SHP77 treated with DMSO at 0.1 percent for 48 hours (cell line): ENCODE measurements at regions not wholly inside any gene's neighbourhood (a gene's known extent, or its start where the extent isn't known, plus 50 kb on each side); places are given as distances from the start of the nearest gene placed in this dataset.
"Not testable (repeated sequence)": the region's sequence is repeated elsewhere in the genome, so short reads cannot be mapped to it uniquely, and the experiment has no call there.

ENCODE experiments used
- DNase-seq: peaks from one replicate; lab custom pipeline; 2025; lab: John Stamatoyannopoulos, UW

DNA sequence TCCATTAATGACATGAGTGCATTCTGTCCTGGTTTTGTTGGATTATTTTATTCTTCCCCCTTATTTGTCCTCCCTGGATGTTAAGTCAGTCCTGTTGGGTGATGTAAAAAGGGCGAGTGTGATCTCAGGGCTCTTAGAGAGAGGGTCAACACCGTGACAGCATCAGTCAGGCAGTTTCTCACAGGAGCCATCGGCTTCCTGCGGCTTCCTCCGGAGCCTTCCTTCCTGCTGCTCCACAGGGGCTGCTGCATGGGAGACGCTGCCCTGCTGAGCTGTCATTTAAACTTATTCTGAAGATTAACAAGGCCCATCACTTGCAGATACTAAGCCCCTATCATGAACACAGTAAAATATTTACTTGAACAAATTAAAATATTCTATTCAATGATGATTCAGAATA, 211.3 kb downstream of the SPATA31A1 start:
- not testable (repeated sequence) for DNase-seq

DNA sequence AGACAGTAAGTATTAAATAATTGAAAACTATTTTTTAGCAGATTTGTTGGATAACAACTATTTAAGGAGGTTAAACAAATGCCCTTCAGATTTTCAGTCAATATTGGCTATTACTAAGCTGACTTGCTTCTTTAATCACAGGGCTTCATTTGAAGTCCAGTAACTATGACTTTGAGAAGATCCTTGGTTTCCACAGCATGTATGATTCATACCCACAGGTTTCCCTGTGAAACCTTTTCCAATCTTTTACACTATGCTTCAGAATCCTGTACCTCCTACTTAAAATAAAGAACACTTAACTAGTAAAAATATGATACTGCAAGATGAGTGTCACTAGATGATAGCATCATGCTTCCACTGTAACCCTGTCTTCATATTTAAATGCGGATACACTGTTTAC, 211.9 kb downstream of the SPATA31A1 start:
- not testable (repeated sequence) for DNase-seq

DNA sequence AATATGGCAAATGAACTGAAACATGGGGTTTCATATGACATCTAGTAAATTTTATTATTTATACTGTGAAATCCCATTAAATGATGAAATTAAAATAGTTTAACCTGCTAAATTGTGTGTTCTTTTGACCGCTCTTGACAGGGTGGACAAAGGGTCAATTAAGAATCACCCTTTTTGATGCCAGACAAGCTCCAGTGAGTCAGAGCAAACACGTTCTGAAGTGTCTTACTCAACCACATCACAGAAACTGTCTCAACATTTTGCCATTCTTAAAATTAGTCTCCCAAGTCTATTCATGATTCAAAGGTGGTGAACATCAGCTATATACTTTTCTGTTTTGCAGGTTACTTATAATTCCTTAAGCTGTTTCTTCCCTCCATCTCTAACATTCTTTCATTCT, 213.4 kb downstream of the SPATA31A1 start:
- DNase-seq = not testable (repeated sequence)

DNA sequence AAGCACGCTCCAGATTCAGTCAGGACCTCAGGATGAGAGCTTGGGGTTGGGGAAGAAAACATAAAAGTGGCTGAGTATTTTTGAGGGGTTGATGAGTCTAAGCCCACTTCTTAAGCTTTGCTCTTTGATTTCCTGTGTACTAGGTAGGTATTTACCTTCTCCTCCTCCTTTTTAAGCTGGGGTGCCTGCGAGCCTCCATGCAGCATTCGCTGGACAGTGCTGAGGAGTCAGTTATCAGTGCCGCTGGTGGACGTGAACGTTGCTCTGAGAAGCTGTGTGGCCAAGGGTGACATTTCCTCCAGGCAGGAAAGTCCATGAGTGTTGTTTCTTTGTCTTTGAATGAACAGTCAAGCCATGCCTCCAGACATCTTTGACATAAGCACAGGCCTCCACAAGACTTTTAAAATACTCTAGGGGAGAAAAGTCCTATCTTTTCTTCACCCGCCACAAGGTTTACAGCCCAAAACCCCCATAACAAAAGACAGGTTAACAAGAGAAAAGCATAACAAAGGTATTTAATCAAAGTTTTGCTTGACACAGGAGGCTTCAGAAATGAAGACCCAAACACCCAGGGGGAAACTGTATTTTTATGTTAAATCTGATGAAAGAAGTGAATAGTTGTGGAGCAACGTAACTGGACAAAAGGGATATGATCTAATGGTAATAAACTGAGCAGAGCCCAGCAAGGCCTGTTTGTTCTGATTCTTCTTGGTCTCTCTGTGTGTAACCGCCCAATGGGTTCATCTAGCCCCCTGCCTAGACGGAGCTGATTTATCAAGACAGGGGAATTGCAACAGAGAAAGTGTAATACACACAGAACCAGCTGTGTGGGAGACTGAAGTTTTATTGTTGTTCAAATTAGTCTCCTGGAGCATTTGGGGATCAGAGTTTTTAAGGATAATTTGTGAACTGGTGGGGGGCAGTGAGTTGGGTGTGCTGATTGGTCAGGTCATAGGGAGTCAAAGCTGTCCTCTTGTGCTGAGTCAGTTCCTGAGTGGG, 217.9 kb downstream of the SPATA31A1 start:
- DNase-seq = not testable (repeated sequence)

DNA sequence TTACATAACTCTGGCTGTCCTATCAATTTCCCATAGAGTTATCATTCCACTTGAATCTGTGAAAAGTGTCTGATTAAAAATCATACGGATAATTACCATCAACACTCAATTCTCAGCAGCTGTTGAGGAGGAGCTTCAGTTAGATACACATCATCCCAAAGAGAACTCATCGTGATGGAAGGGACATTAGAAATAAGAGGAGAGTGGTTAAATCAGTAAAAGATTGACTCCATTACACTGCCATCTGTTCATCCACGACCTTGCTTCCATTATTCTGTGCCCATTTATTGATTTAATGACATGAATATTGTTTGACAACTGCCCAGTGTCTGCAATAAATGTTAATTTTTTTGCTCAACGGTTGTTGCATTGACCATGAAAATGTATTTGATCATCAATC, 223.5 kb downstream of the SPATA31A1 start:
- not testable (repeated sequence) for DNase-seq

DNA sequence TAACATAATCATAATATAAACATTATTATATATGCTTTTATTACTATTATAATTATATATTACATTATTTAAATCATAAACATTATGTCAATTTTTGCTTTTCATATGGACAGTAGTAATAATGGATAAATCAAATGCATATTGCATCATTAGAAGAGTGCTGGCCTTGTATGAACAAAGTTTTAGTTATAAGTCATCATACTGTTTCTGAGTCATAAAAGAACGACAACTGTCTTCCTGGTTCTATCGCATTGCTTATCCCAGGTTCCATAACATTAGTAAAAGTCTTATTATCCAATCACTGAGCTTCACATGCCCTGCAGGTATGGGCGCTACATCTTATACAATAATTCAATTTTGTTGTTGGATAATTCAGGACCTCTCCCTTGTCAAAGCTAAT, 225.8 kb downstream of the SPATA31A1 start:
- not testable (repeated sequence) for DNase-seq

DNA sequence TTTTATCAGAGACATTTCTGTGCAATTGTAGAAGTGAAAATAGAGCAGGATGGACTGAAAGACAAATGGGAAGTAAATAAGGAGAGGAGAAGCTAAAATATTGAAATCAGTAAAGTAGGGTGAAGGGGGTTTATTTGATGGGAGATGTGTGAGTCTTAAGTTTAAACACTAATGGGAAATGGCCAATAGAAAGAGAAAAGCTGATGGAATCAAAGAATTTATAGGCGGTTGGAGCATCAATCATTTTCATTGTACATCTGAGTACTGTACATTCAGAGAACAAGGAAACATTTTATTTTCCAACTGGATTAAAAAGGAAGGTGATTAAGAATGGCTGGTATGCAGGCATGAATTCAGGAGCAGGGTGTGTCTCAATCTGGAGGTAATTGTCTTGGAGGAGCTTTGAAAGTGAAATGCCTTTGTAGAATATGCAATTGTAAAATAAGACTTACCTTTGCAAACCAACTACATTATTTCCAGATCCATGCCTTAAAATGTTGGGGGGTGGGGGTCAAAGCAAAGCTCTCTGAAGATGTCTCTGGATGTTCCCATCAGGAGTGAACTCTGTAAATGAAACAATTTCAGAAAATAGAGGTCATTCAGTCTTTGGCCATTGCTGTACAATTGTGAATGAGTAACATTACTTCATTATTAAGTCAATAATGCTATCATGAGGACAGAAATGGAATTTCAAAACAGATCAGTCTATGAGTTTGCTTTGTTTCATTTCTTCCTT, 227.4 kb downstream of the SPATA31A1 start:
- DNase-seq = not testable (repeated sequence)

DNA sequence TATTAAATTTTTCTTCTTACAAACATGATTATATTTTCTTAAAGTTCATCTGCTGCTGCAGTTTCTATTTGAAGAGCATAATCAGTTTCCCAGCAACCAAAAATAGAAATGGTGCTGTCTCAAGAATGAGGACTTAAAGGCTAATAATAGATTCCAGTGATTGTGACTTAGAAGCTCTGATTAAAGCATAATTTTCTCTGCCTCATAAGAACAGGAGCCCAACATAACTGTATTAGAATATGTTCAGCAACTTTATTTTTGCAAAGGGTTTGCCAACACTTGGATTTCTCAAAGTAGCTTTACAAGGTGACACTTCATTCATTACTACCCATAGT, 227.9 kb downstream of the SPATA31A1 start:
- not testable (repeated sequence) for DNase-seq

DNA sequence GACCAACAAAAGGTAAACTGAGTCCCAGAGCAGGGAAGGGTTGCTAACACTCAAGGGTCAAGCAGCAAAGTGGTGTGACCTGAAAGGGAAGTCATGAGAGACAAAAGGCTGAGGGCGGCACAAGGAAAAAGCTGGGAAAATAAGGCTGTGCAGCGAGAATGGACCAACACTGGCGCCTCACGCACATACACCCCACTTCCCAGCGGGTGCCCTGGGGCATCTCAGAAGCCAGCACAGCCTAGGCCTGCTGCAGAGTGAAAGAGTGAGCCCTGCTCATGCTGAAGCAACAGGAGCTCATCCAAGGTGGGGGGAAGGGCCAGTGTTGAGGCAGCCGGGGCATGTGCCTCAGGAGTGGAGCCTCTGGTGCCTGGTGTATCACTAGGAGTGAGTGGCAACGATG, 229.8 kb downstream of the SPATA31A1 start:
- not testable (repeated sequence) for DNase-seq

DNA sequence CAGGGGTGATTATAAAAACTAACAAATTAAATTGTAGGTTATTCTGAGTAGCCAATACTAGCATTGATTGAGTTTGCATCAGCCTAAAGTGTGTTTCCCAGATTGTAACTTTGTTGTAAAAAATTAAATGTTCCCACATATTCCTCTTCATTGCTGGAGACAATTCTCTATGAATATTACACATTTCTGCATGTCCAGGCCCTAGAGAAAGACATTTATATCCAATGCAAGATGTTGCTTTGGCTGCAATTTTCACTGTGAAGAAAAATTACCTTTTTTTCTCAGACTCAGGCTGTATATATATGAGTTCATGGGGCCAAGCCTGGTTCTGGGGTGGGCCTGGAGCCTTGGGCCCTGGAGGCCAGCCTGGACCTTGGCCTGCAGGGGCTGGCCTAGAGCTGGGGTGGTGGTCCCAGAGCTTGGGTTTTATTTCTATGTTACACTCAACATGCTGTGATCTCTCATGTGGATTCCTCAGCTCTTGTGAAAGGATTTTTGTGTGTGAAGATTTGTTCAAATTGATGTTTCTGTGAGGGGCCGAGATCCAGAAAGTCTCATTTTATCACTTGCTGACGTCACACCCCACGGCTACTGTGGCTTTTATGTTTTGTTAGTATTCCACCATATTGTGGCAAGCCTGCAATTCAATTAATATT, 232.5 kb downstream of the SPATA31A1 start:
- DNase-seq = no peak

DNA sequence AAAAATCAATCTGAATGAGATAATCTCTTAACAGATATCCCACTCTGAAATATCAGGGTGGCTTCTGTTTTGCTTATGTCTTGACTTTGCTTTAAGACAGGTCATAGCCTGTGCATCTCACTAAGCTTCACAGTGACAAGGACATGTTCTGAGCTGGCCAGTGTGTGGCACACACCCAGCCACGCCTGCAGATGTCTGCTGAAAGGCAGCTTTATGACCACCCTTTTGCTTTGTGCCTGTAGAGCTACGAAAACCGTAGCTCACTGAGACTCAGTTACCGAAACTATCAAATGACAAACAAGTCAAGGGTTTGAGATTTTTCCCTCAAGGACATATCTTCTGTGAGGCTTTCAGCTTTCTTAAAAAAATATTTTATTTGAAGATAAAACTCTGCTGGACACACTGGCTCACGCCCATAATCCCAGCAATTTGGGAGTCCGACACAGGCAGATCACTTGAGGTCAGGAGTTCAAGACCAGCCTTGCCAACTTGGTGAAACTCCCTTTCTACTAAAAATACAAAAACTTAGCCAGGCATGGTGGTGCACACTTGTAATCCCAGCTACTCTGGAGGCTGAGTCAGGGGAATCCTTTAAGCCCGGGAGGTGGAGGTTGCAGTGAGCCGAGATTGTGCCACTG, 233.2 kb downstream of the SPATA31A1 start:
- DNase-seq = no peak

DNA sequence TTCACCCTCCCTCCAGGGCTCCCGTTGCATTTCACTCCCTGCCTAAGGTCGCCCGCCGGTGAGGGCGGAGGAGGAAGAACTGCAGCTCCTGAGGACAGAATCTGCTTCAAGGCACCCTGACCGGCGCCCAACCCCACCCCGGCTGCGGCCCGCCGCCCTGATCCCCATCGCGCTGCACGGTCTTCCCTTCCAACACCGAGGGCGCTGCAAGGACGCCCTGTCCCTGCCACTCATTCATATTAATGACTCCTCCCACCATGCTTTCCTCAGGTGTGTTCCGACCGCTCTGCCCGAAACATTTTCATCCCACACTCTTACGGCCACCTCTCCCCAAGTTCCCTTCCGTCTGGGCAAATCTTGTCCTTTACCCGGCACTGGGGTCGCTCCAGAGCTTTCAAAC, 248.6 kb downstream of the SPATA31A1 start:
- not testable (repeated sequence) for DNase-seq

DNA sequence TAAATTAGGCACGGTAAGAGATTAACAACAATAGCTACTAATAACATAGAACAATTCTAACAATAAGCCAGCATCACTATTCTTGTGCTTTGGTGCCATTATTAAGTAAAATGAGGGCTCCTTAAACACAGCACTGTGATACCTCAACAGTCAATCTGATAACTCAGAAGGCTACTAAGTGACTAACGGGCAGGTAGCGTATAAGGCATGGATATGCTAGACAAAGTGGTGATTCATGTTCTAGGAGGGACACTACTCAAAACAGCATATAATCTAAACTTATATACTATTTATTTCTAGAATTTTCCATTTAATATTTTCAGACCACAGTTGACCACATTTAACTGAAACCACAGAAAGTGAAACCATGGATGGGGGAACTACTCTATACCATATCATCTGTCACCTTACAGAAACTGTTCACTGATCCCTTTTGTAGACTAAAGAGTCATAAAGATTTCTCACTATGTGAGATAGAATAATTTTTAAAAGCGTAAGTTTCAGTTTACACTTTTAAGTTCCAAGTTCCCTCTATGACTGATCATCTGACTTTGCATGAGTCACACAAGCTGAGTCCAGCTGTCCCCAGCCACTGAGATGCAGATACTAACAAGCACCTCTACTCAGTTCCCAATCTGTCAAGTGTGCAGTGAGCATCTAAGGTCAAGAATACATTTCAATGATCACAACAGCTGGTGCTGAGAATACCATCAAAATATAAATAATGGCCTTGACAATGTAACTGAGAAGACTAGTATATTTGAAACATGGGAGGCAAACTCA, 256.2 kb downstream of the SPATA31A1 start:
- DNase-seq = not testable (repeated sequence)

DNA sequence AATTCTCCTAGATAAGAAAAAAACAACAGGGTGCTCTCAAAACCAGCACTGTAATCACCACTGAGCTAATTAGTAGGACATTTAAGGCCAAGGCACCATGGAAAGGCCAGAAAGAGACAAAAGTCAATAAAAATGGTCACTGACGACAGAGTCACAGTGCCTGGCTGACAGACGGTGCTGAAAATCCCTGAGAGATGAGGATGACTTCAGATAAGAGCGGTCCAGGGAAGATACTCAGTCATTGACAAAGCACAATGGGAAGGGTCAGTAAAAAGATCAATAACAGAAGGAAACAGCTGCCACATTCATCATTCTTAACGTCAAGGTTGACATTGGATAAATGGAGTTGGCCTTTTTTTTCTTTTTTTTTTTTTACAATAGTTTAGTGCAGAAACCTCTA, 261.0 kb downstream of the SPATA31A1 start:
- not testable (repeated sequence) for DNase-seq

DNA sequence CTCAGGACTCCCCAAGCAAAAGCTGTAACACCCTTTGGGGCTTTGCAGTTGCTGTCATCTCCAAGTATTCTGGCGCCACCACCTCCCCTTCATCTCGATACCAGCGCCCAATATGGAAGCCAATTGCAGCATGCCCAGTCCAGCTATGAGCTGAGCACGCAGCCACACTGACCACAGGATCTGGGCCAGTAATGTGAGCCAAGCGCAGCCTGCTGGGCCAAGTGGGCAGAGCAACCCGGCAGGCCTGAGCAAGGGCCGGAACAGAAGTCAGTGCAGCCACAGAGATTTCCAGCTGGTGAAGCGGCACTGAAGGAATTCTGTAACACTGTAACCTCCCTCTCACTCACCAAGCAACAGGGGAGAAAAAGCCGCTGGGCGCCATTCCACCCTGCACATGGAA, 268.6 kb downstream of the SPATA31A1 start:
- not testable (repeated sequence) for DNase-seq

DNA sequence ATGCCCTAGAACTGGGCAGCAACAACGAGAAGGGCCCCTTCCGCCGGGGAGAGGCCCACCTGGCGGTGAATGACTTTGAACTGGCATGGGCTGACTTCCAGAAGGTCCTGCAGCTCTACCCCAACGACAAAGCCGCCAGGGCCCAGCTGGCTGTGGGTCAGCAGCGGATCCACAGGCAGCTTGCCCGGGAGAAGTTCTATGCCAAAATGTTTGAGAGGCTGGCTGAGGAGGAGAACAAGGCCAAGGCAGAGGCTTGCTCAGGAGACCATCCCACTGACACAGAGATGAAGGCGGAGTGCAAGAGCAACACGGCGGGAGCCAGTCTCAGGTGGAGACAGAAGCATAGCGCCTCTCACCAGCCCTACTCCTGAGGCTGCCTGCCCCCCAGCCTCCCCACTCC, 276.6 kb downstream of the SPATA31A1 start:
- DNase-seq = not testable (repeated sequence)

DNA sequence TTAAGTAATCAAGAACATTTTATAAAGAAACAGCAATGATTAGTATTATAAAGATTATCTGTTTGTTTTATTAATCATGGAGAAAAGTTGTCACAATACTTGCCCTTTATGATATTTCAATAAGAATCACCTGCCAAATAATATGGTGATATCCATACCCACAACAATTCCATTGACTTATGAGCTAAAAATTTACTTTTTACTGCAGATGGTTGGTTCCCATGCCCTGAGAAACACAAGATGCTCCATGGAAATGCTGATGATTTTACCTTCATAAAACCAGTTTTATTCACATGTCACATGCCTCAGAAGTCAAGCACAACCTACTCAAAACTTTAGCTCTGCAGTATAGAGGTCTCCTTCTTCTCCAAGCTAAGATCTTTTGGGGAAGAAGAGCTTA, 293.6 kb downstream of the SPATA31A1 start:
- not testable (repeated sequence) for DNase-seq

DNA sequence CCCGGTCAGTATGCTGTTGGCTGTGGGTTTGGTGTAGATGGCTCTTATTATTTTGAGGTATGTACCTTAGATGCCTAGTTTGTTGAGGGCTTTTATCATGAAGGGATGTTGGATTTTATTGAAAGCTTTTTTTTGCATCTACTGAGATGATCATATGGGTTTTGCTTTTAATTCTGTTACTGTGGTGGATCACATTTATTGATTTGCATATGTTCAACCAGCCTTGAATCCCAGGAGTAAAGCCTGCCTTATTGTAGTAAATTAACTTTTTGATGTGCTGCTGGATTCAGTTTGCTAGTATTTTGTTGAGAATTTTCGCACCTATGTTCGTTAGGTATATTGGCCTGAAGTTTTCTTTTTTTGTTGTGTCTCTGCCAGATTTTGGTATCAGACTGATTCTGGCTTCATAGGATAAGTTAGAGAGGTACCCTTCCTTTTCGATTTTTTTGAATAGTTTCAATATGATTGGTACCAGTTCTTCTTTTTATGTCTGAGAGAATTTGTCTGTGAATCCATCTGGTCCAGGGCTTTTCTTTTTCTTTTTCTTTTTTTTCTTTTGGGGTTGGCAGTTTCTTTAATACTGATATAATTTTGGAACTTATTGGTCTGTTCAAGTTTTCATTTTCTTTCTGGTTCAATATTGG, 301.6 kb downstream of the SPATA31A1 start:
- DNase-seq = not testable (repeated sequence)

DNA sequence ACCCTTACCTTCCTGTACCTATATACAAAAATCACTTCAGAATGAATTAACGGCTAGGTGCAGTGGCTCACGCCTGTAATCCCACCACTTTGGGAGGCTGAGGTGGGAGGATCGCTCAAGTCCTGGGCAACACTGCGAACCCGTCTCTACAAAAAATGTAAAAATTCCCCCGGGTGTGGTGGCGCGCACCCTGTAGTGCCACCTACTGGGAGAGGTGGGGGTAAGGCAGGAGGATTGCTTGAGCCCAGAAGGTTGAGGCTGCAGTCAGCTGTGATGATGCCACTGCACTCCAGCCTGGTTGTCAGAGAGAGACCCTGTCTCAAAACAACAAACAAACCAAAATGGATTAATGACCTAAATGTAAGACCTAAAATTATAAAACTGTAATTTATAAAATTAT, 307.6 kb downstream of the SPATA31A1 start:
- not testable (repeated sequence) for DNase-seq

DNA sequence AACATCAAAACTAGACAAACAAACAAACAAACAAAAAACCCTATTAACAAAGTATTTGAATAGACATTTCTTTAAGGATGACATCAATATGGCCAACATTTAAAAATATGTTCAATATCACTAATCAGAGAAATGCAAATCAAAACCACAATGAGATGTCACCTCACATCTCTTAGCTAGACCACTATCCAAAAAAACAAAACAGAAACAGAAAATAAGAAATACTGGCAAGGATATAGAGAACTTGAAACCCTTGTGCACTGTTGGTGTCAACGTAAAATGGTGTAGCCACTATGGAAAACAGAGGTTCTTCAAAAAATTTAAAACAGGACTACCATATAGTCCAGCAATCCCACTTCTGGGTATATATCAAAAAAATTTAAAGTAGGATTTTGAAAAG, 308.2 kb downstream of the SPATA31A1 start:
- DNase-seq = not testable (repeated sequence)

DNA sequence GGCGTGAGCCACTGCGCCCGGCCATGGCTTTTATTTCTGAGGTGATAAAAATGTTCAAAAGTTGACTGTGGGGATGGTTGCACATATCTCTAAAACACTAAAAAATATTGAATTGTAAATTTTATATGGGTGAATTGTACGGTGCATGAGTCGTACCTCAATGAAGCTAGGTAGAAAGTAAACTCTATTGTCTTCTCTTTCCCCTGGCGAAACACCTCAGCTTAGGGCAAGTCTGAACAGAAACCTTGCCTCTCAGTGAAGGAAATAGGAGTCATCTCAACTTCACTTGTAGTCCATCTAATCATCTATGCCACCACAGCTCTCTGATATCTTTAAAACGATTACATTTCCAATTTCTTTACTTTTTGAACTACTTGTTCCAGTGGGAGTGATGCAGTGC, 309.6 kb downstream of the SPATA31A1 start:
- DNase-seq = not testable (repeated sequence)
